Stimulated activated memory B cell treated with anti-CD40 and anti-IgM and Interleukin-4, amounts not matched to agents 10 μg/mL and 1 μg/mL and 100 μg/mL, for 72 hours (primary cell): ENCODE measurements at regions not wholly inside any gene's neighbourhood (a gene's known extent, or its start where the extent isn't known, plus 50 kb on each side); places are given as distances from the start of the nearest gene placed in this dataset.
"Not testable (repeated sequence)": the region's sequence is repeated elsewhere in the genome, so short reads cannot be mapped to it uniquely, and the experiment has no call there.

Experiments used
- ATAC-seq: fragments of 150-1000 bp; cut with Tn5 transposase; 2 replicates; pipeline ENCODE4 v1.10.0; 2021
- H3K27ac Mint-ChIP-seq: one replicate; pipeline ENCODE4 v1.8.0; 2022; ENCODE audit warnings: mild to moderate bottlenecking, mixed read lengths
- H3K27me3 Mint-ChIP-seq: one replicate; pipeline ENCODE4 v1.8.0; 2022; ENCODE audit warnings: mixed read lengths
- H3K36me3 Mint-ChIP-seq: one replicate; pipeline ENCODE4 v1.8.0; 2022; ENCODE audit warnings: mixed read lengths
- H3K4me1 Mint-ChIP-seq: one replicate; pipeline ENCODE4 v1.8.0; 2022; ENCODE audit warnings: mixed read lengths
- H3K4me3 Mint-ChIP-seq: one replicate; pipeline ENCODE4 v1.8.0; 2022; ENCODE audit warnings: mild to moderate bottlenecking, moderate library complexity, mixed read lengths
- H3K9me3 Mint-ChIP-seq: one replicate; pipeline ENCODE4 v1.8.0; 2022; ENCODE audit warnings: mixed read lengths

DNA sequence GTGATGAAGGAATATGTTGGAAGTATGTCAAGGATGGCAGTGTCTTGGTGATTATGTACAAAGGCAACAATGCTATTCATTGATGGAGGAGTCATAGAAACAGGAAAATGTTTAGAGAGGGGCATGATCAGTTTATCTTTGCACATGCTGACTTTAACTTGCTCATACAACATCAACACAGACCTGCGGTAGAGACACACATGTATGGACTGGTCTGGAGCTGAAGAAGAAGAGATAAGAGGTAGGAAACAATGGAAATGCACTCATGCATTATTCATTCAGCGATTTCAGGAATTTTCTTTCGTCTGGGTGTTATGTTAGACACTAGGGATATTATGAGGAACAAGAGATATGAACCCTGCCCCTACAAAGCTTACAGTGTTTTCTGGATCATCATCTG, 1252.3 kb upstream of the TENM3 start:
- Mint-ChIP-seq H3K9me3 (no peaks in the 10 kb centered on the region), H3K36me3 (no peaks in the 10 kb centered on the region), H3K27ac (no peak overlapping the region), H3K4me3 (no peak overlapping the region), H3K4me1 (no peaks in the 10 kb centered on the region), H3K27me3 (no peaks in the 10 kb centered on the region)
- ATAC-seq = no peak

GRCh38 chr4:180993244-180993836, 1249.9 kb upstream of the TENM3 start:
- Mint-ChIP-seq H3K27me3 (no peaks in the 10 kb centered on the region), H3K9me3 (peaks cover 3% of the 10 kb centered on the region), H3K4me1 (no peaks in the 10 kb centered on the region), H3K4me3 (no peak overlapping the region), H3K36me3 (no peaks in the 10 kb centered on the region), H3K27ac (no peak overlapping the region)
- no peak for ATAC-seq

DNA sequence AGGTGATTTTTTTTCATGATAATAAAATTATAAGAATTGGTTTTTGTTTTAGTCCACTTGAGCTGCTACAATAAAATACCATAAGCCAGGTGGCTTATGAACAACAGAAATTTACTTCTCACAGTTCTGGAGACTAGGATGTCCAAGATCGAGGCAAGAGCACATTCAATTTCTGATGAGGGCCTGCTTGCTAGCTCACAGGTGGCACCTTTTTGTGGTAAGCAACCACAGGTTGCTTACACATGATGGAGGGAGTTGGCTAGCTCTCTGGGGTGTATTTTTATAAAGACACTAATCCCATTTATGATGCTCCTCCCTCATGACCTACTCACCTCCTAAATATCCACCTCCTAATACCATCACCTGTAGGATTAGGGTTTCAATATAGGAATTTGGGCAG, 1248.5 kb upstream of the TENM3 start:
- Mint-ChIP-seq H3K9me3 (peaks cover 3% of the 10 kb centered on the region), H3K4me1 (no peaks in the 10 kb centered on the region), H3K36me3 (no peaks in the 10 kb centered on the region), H3K27me3 (no peaks in the 10 kb centered on the region), H3K27ac (no peak overlapping the region), H3K4me3 (no peak overlapping the region)
- no peak for ATAC-seq

DNA sequence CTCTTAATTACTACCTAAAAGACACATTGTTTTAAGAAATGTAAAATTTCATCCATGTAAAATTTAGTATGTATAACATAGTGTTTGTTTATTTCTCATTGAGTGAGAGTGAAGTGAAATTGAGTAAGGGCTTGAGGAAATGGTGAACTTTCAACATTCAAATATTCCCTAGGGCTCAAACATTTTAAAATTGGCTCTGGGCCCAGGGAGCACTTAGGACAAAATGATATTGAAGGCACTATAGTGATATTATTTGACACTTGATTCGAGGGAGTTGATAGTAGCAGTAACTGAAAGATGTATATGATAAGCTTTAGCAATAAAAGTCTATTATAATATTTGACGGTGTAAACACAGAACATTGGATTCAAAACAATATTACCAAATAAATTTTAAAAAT, 1244.0 kb upstream of the TENM3 start:
- no peak for ATAC-seq
- Mint-ChIP-seq H3K4me1 (no peaks in the 10 kb centered on the region), H3K27ac (no peak overlapping the region), H3K4me3 (no peak overlapping the region), H3K36me3 (no peaks in the 10 kb centered on the region), H3K27me3 (no peaks in the 10 kb centered on the region), H3K9me3 (peaks cover 6% of the 10 kb centered on the region)

DNA sequence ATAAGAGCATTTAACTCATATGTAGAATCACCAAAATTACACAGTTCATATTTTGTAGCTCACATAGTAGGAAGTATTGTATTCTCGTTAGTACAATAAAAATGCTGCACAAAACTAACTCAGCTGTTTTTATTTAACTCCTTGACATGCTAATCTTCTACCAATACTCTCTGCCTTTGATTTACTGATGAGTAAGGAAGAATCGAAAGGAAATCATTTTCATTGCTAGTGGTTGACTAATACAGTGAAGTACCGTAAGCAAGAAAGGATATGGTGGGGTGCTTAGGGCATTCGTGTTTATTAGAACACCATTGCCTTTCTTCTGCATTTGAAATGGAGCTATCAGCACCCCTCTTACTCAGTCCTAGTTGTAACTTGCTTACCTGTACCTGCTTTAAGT, 1239.1 kb upstream of the TENM3 start:
- H3K36me3 Mint-ChIP-seq = no peaks in the 10 kb centered on the region
- H3K4me1 Mint-ChIP-seq = no peaks in the 10 kb centered on the region
- H3K4me3 Mint-ChIP-seq = no peak overlapping the region
- H3K27ac Mint-ChIP-seq = no peak overlapping the region
- H3K27me3 Mint-ChIP-seq = no peaks in the 10 kb centered on the region
- no peak for ATAC-seq
- peaks cover 11% of the 10 kb centered on the region for H3K9me3 Mint-ChIP-seq

DNA sequence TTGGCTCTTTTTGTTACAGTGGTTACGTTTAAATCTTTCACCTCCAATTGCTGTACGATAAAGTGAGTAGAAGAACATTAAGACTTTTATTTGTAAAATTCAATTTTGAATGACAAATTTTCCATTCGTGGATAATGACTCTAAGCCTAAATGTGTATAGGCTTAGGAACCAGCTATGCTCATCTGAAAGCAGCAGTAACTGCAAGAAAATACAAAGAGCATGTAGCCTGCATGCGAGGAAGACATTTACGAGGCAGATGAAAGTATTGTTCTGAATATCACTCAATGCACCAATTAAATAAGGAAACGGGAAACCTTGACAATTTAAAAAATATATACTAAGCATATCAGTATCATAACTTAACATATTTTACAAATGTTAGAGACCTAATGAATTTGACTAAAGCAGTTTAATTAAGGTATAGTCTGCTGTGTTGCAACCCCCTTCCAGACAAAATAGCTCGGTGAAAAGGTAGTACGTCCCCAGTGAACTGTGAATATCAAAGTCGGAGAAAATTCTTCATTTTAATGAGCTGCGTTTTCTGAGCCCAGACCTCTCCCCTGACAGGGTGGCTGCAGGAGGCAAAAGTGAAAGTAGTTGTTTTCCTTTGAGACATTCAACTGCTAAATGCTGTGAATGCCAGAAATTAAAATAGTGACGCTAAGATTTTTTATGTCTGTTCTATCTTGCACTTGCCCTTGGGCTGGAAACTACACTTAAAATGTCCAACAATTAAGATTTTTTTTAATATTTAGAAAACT, 1236.5 kb upstream of the TENM3 start:
- peaks cover 13% of the 10 kb centered on the region for H3K9me3 Mint-ChIP-seq

DNA sequence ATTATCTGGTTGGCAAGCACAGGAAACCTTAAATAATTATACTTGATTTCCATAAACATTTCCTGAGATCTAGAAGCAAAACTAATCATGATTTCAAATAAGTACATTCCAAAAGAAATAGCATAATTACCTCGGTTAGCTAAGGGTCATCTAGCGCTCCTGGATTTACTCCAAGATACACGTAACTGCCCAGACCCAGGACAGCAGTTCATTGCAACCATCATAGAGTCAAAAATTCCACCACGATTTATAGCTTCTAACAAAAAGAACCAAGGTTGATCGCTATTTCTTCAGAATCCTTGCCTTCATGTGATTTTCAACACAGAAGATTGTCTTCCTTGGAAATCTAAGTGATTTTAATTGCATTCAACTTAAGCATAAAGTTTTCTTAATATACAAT, 1235.5 kb upstream of the TENM3 start:
- H3K4me1 Mint-ChIP-seq = no peaks in the 10 kb centered on the region
- H3K9me3 Mint-ChIP-seq = peaks cover 14% of the 10 kb centered on the region
- no peaks in the 10 kb centered on the region for H3K36me3 Mint-ChIP-seq
- ATAC-seq = no peak
- H3K4me3 Mint-ChIP-seq = no peak overlapping the region
- H3K27ac Mint-ChIP-seq = no peak overlapping the region
- H3K27me3 Mint-ChIP-seq = no peaks in the 10 kb centered on the region

More for the DNA sequence above, 1236.5 kb upstream of the TENM3 start:
- no peak overlapping the region for H3K27ac Mint-ChIP-seq
- no peak for ATAC-seq
- H3K4me3 Mint-ChIP-seq = no peak overlapping the region
- no peaks in the 10 kb centered on the region for H3K4me1 Mint-ChIP-seq
- no peaks in the 10 kb centered on the region for H3K27me3 Mint-ChIP-seq
- no peaks in the 10 kb centered on the region for H3K36me3 Mint-ChIP-seq

DNA sequence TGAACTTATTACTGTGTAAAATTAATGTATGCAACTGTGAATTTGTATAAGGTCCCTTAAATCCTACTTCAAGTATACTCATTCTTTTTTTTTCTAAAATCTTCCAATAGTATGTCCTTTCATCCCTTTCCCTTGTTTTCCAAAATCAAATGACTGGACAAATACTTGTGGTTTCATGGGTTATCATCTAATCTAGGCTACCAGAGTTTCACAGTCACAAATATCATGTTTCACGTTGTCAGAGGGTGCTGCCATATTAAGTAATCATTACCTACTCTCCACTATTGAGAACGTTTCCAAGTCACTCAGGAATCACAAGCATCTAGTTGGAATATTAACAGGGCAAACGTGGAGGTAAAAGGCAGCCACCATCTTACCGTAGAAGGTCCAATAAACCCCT, 1235.0 kb upstream of the TENM3 start:
- no peaks in the 10 kb centered on the region for H3K36me3 Mint-ChIP-seq
- H3K4me3 Mint-ChIP-seq = no peak overlapping the region
- no peak overlapping the region for H3K27ac Mint-ChIP-seq
- H3K27me3 Mint-ChIP-seq = no peaks in the 10 kb centered on the region
- ATAC-seq = no peak
- H3K9me3 Mint-ChIP-seq = peaks cover 17% of the 10 kb centered on the region
- H3K4me1 Mint-ChIP-seq = no peaks in the 10 kb centered on the region

GRCh38 chr4:181013162-181013561, 1230.0 kb upstream of the TENM3 start:
- Mint-ChIP-seq H3K36me3 (no peaks in the 10 kb centered on the region), H3K27ac (no peak overlapping the region), H3K4me3 (no peak overlapping the region), H3K4me1 (no peaks in the 10 kb centered on the region), H3K27me3 (no peaks in the 10 kb centered on the region), H3K9me3 (peaks cover 16% of the 10 kb centered on the region)
- ATAC-seq = no peak

GRCh38 chr4:181017038-181017437, 1226.2 kb upstream of the TENM3 start:
- H3K36me3 Mint-ChIP-seq = no peaks in the 10 kb centered on the region
- no peak overlapping the region for H3K27ac Mint-ChIP-seq
- H3K4me1 Mint-ChIP-seq = no peaks in the 10 kb centered on the region
- ATAC-seq = no peak
- H3K4me3 Mint-ChIP-seq = no peak overlapping the region
- H3K27me3 Mint-ChIP-seq = no peaks in the 10 kb centered on the region
- H3K9me3 Mint-ChIP-seq = peaks cover 20% of the 10 kb centered on the region

DNA sequence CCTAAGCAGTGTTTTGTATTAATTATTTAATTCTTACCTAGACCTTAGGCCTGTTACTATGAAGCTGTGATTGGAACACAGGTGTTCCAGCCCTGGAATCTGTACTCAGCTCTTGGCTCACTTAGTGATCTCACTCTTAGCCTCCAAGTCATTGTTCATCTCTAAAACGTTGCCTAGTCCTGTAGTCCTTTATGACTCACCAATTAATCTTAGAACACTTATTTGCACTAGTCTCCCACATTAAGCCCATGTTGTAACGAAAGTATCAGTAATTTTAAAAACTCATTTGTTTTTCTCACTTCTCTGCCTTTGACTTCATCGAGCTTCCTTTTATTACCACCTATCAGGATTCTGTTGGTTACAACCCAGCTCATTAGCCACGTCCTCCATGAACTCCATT, 1224.7 kb upstream of the TENM3 start:
- ATAC-seq = no peak
- Mint-ChIP-seq H3K4me1 (no peaks in the 10 kb centered on the region), H3K27ac (no peak overlapping the region), H3K4me3 (no peak overlapping the region), H3K36me3 (no peaks in the 10 kb centered on the region), H3K27me3 (no peaks in the 10 kb centered on the region), H3K9me3 (peaks cover 15% of the 10 kb centered on the region)

DNA sequence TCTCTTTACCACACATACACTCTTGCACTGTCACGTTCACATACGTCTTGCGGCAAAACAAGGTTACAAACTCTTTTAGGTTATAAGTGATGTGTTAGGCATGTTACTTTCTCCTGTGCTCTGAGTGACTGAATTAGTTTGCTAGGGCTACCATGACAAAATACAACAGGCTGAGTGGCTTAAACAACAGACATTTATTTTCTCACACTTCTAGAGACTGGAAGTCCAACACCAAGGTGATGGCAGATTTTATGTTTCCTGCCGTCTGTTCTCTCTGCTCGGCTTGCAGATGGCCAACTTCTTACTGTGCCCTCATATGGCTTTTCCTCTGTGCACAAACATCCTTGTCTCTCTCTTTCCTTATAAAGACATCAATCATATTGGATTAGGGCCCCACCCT, 1224.3 kb upstream of the TENM3 start:
- no peaks in the 10 kb centered on the region for H3K27me3 Mint-ChIP-seq
- no peak overlapping the region for H3K4me3 Mint-ChIP-seq
- H3K9me3 Mint-ChIP-seq = peaks cover 11% of the 10 kb centered on the region
- H3K27ac Mint-ChIP-seq = no peak overlapping the region
- no peaks in the 10 kb centered on the region for H3K4me1 Mint-ChIP-seq
- no peaks in the 10 kb centered on the region for H3K36me3 Mint-ChIP-seq
- no peak for ATAC-seq

GRCh38 chr4:181020456-181020855, 1222.7 kb upstream of the TENM3 start:
- Mint-ChIP-seq H3K9me3 (peaks cover 10% of the 10 kb centered on the region), H3K4me3 (no peak overlapping the region), H3K27me3 (no peaks in the 10 kb centered on the region), H3K4me1 (no peaks in the 10 kb centered on the region), H3K27ac (no peak overlapping the region), H3K36me3 (no peaks in the 10 kb centered on the region)
- ATAC-seq = no peak

- H3K27ac Mint-ChIP-seq = no peak overlapping the region
- H3K4me3 Mint-ChIP-seq = no peak overlapping the region
- ATAC-seq = no peak
- no peaks in the 10 kb centered on the region for H3K36me3 Mint-ChIP-seq
- no peaks in the 10 kb centered on the region for H3K27me3 Mint-ChIP-seq
- H3K9me3 Mint-ChIP-seq = peaks cover 10% of the 10 kb centered on the region
- no peaks in the 10 kb centered on the region for H3K4me1 Mint-ChIP-seq
Measured at GRCh38 chr4:181021213-181021612, 1222.0 kb upstream of the TENM3 start.

- H3K4me1 Mint-ChIP-seq, H3K36me3 Mint-ChIP-seq, H3K27me3 Mint-ChIP-seq, H3K9me3 Mint-ChIP-seq, H3K4me3 Mint-ChIP-seq, ATAC-seq, H3K27ac Mint-ChIP-seq: not testable (repeated sequence)
Measured at GRCh38 chr4:181030135-181030921, 1212.9 kb upstream of the TENM3 start.

- H3K27me3 Mint-ChIP-seq = no peaks in the 10 kb centered on the region
- H3K9me3 Mint-ChIP-seq = peaks cover 3% of the 10 kb centered on the region
- H3K4me1 Mint-ChIP-seq = no peaks in the 10 kb centered on the region
- ATAC-seq = no peak
- no peak overlapping the region for H3K4me3 Mint-ChIP-seq
- no peaks in the 10 kb centered on the region for H3K36me3 Mint-ChIP-seq
- no peak overlapping the region for H3K27ac Mint-ChIP-seq
Measured at GRCh38 chr4:181030961-181031360, 1212.2 kb upstream of the TENM3 start.
